HepG2 (cell line): ENCODE measurements at regions not wholly inside any gene's neighbourhood (a gene's known extent, or its start where the extent isn't known, plus 50 kb on each side); places are given as distances from the start of the nearest gene placed in this dataset.

ENCODE experiments used
- BHLHE40 ChIP-seq: IDR thresholded peaks from 2 replicates; pipeline ENCODE4 v1.6.1; 2011; ENCODE audit warnings: low read length, improper control_type of control experiment
- CBFB ChIP-seq: sonication (generic); formaldehyde crosslinking; IDR thresholded peaks from 2 replicates; pipeline ENCODE4 v1.4.0; 2020; ENCODE audit warnings: missing genetic modification reagents
- CBX5 ChIP-seq: sonication (generic); formaldehyde crosslinking; IDR thresholded peaks from 2 replicates; pipeline ENCODE4 v1.4.0; 2020; ENCODE audit warnings: missing genetic modification reagents, borderline replicate concordance
- CCAR2 ChIP-seq: fragments of 200-400 bp; formaldehyde crosslinking; optimal IDR thresholded peaks from 2 replicates; pipeline ENCODE3; 2018; ENCODE audit warnings: low read depth, mild to moderate bottlenecking, low read length, moderate library complexity
- FOSL2 ChIP-seq: sonication (generic); formaldehyde crosslinking; IDR thresholded peaks from 2 replicates; pipeline ENCODE4 v1.4.0; 2020; ENCODE audit warnings: missing genetic modification reagents
- IRF9 ChIP-seq: sonication (generic); formaldehyde crosslinking; IDR thresholded peaks from 2 replicates; pipeline ENCODE4 v1.8.0; 2022; ENCODE audit warnings: missing genetic modification reagents, mild to moderate bottlenecking, borderline replicate concordance
- JUND ChIP-seq: sonication (generic); formaldehyde crosslinking; IDR thresholded peaks from 2 replicates; pipeline ENCODE4 v1.8.0; 2022; ENCODE audit warnings: mild to moderate bottlenecking, missing genetic modification reagents
- KLF9 ChIP-seq: IDR thresholded peaks from 2 replicates; pipeline ENCODE4 v1.6.1; 2016; ENCODE audit warnings: low read depth
- NFKB2 ChIP-seq: sonication (generic); formaldehyde crosslinking; IDR thresholded peaks from 2 replicates; pipeline ENCODE4 v1.4.0; 2020; ENCODE audit warnings: missing genetic modification reagents, borderline replicate concordance
- PPARG ChIP-seq: conservative IDR thresholded peaks from 2 replicates; pipeline ENCODE4 v1.6.1; 2016; ENCODE audit warnings: missing biosample characterization, missing genetic modification reagents
- SP1 ChIP-seq, 2 experiments: fragments of 450-650 bp in 1 of 2; sonication (generic) in 1 of 2; formaldehyde crosslinking in 1 of 2; IDR thresholded peaks; 2 replicates each; pipeline versions ENCODE4 v1.4.0 to v1.6.1; 2016 to 2020; ENCODE audit warnings: missing genetic modification reagents in 1 of 2
- TBX2 ChIP-seq: sonication (generic); formaldehyde crosslinking; IDR thresholded peaks from 2 replicates; pipeline ENCODE4 v1.5.0; 2020; ENCODE audit warnings: missing genetic modification reagents, mild to moderate bottlenecking, borderline replicate concordance
- THYN1 ChIP-seq: sonication (generic); formaldehyde crosslinking; IDR thresholded peaks from 2 replicates; pipeline ENCODE4 v1.8.1; 2023; ENCODE audit warnings: low read depth, mild to moderate bottlenecking, moderate library complexity, missing genetic modification reagents, borderline replicate concordance
- ZC3H4 ChIP-seq: sonication (generic); formaldehyde crosslinking; IDR thresholded peaks from 2 replicates; pipeline ENCODE4 v1.4.0; 2020; ENCODE audit warnings: missing genetic modification reagents, borderline replicate concordance
- ZEB1 ChIP-seq: IDR thresholded peaks from 2 replicates; pipeline ENCODE4 v1.6.1; 2012; ENCODE audit warnings: mild to moderate bottlenecking, low read depth, inconsistent platforms; ENCODE audit not compliant: insufficient replicate concordance
- ZNF570 ChIP-seq: sonication (generic); formaldehyde crosslinking; IDR thresholded peaks from 2 replicates; pipeline ENCODE4 v1.4.0; 2020; ENCODE audit warnings: mild to moderate bottlenecking, missing genetic modification reagents, borderline replicate concordance
- ZNF879 ChIP-seq: sonication (generic); formaldehyde crosslinking; IDR thresholded peaks from 2 replicates; pipeline ENCODE4 v1.8.1; 2023; ENCODE audit warnings: missing genetic modification reagents
- ZSCAN21 ChIP-seq: sonication (generic); formaldehyde crosslinking; IDR thresholded peaks from 2 replicates; pipeline ENCODE4 v1.8.0; 2022; ENCODE audit warnings: mild to moderate bottlenecking, missing genetic modification reagents, moderate library complexity, borderline replicate concordance
- ZZZ3 ChIP-seq: sonication (generic); formaldehyde crosslinking; IDR thresholded peaks from 2 replicates; pipeline ENCODE4 v1.4.0; 2020; ENCODE audit warnings: missing genetic modification reagents, mild to moderate bottlenecking, borderline replicate concordance
- TF ChIP-seq, protein P1 (sequence below): sonication (generic); formaldehyde crosslinking; IDR thresholded peaks from 2 replicates; pipeline ENCODE4 v1.4.0; 2020; ENCODE audit warnings: mild to moderate bottlenecking, missing genetic modification reagents

- no peak for TF ChIP-seq IRF9 (CRISPR knock-in tag)
- 0 out of 2 replicates have a peak, but pooled peaks have one; percentile 41 for TF ChIP-seq BHLHE40
- no peak for TF ChIP-seq CCAR2
- TF ChIP-seq ZZZ3 (CRISPR knock-in tag), result 0 out of 2 replicates have a peak, but pooled peaks have one; percentile 55
- TF ChIP-seq TBX2, result peak; percentile 94
- peak; percentile 84 for TF ChIP-seq FOSL2 (CRISPR knock-in tag)
- no peak for TF ChIP-seq NFKB2 (CRISPR knock-in tag)
- TF ChIP-seq ZSCAN21 (CRISPR knock-in tag), result no peak
- no peak for TF ChIP-seq ZC3H4
- TF ChIP-seq SP1 (IDR thresholded peaks at IDR 0.05), result no peak
- no peak for TF ChIP-seq SP1 (CRISPR knock-in tag; IDR thresholded peaks at IDR 0.05)
- peak; percentile 81 for TF ChIP-seq ZEB1
- TF ChIP-seq CBFB (CRISPR knock-in tag), result 0 out of 2 replicates have a peak, but pooled peaks have one; percentile 33
- TF ChIP-seq THYN1, result no peak
- no peak for TF ChIP-seq CBX5 (CRISPR knock-in tag)
- peak; percentile 51 for TF ChIP-seq PPARG
- TF ChIP-seq JUND (CRISPR knock-in tag), result no peak; the same call in 1 of the 2 replicates
- TF ChIP-seq ZNF570 (CRISPR knock-in tag), result no peak
- no peak for TF ChIP-seq ZNF879 (CRISPR knock-in tag)
- TF ChIP-seq, protein P1, sequence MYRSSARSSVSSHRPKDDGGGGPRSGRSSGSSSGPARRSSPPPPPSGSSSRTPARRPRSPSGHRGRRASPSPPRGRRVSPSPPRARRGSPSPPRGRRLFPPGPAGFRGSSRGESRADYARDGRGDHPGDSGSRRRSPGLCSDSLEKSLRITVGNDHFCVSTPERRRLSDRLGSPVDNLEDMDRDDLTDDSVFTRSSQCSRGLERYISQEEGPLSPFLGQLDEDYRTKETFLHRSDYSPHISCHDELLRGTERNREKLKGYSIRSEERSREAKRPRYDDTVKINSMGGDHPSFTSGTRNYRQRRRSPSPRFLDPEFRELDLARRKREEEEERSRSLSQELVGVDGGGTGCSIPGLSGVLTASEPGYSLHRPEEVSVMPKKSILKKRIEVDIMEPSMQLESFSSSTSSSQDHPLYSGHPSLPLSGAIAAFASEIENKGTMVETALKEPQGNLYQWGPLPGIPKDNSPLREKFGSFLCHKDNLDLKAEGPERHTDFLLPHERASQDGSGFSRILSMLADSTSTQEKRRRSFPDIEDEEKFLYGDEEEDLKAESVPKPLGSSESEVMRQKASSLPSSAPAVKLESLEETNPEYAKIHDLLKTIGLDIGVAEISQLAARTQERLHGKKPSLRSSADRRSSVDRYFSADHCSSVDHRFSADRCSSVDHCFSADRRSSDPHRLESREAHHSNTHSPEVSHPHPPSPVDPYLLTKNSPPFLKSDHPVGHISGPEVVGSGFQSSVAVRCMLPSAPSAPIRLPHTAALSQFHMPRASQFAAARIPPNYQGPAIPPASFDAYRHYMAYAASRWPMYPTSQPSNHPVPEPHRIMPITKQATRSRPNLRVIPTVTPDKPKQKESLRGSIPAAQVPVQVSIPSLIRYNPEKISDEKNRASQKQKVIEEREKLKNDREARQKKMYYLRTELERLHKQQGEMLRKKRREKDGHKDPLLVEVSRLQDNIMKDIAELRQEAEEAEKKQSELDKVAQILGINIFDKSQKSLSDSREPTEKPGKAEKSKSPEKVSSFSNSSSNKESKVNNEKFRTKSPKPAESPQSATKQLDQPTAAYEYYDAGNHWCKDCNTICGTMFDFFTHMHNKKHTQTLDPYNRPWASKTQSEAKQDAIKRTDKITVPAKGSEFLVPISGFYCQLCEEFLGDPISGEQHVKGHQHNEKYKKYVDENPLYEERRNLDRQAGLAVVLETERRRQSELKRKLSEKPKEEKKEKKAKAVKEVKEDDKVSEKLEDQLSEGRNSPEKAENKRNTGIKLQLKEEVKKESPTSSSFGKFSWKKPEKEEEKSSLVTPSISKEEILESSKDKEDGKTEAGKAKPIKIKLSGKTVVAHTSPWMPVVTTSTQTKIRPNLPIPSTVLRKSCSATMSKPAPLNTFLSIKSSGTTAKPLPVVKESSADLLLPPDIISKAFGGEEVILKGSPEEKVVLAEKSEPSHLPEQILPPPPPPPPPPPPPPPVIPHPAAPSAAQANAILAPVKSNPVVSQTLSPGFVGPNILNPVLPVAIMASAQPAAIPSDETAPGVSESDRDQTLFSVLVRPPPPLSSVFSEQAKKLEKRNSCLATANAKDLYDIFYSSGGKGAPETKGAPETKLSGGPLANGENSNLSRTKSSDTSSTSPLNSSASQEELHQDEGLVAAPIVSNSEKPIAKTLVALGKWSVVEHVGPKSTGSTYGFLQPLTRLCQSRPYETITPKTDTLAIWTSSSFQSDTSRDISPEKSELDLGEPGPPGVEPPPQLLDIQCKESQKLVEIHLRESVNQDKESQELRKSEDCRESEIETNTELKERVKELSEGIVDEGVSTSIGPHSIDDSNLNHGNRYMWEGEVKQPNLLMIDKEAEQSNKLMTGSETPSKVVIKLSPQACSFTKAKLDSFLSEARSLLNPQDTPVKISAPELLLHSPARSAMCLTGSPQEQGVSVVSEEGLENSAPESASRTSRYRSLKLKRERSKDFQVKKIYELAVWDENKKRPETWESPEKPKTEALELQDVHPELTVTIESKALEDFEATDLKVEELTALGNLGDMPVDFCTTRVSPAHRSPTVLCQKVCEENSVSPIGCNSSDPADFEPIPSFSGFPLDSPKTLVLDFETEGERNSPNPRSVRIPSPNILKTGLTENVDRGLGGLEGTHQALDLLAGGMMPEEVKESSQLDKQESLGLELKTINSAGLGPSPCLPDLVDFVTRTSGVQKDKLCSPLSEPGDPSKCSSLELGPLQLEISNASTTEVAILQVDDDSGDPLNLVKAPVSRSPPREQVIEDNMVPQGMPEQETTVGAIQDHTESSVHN (CRISPR knock-in tag), result no peak
- 0 out of 2 replicates have a peak, but pooled peaks have one; percentile 42 for TF ChIP-seq KLF9 (CRISPR knock-in tag)
Measured at GRCh38 chr2:181790716-181791649, 100.5 kb upstream of the ITPRID2 start (continued).
